ENCODE measurements at regions not wholly inside any gene's neighbourhood (a gene's known extent, or its start where the extent isn't known, plus 50 kb on each side); places are given as distances from the start of the nearest gene placed in this dataset.

DNA sequence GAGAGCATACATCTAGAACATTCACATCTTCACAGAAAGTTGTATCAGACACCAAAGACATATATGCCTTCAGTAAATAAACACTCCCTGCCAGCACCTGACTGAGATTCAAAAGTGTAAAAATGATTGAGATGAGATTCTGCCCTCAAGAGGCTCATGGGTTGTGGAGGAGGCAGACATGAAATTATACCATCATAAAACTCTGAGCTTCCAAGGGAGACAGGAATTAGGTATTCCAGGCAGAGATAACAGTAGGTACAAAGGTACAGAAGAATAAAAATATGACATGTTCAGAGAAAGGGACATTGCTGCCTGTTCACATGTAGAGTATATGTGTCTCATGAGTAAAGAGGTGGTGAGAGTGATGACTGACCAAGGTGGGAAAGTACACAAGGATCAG, 322.3 kb downstream of the OSR1 start:
- no peak for DNase-seq (ENCODE audit: low spot score)

DNA sequence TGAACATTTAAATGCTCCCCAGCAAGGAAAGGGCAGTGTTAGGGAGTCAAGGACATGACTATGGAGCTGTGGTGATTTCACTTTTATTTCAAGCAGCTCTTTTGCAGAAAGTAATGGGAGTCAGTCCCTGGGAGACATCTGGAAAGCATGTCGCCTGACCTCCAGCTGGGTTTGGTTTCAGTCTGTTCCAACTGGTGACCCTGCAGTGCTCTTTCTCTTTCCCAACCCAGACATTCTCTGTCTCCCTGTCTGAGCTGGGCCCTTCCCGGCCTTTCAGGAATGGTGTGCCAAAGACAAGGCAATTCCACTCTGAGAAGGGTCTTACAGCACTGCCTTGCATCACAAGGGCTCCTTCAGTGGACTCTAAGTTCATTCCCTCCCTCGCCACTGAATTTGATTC, 323.2 kb downstream of the OSR1 start:
- no peak for DNase-seq (ENCODE audit: low spot score)

DNA sequence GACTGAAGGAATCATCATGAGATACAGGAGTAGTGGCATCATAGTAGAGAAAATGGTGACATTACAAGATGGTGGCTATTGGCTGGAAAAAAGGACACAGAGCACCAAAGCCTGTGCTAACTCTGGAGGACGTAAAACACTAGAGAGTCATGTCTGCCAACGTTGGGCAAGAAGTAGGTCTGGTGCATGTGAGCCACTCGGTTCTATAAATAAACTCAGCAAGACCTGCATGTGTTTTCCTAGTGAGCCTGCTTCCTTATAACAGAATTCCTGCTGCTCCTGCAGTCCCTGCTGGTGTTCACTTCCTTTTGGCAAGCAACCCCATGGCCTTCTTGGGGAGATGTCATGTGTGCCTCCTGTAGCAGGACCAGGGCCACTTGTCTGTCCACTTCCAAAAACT, 325.2 kb downstream of the OSR1 start:
- no peak for DNase-seq (ENCODE audit: low spot score)

DNA sequence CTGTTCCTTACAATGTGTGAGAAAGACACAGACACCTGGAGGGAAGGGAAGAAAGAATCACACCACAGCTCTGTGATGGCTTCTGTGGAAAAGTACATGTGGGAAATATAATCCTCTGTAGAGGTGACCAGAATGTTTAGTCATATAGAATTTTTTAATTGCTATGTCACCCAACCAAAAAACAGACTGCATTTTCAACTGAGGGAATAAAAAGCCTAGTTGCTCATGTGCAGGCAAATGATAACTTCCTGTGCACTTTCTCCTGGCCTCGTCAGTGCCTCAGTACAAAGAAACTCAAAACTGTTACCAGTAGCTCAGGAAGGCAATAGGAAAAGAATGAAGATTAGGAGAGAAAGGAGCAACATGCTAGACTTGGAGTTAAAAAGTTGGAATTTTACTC, 326.8 kb downstream of the OSR1 start:
- no peak for DNase-seq (ENCODE audit: low spot score)

DNA sequence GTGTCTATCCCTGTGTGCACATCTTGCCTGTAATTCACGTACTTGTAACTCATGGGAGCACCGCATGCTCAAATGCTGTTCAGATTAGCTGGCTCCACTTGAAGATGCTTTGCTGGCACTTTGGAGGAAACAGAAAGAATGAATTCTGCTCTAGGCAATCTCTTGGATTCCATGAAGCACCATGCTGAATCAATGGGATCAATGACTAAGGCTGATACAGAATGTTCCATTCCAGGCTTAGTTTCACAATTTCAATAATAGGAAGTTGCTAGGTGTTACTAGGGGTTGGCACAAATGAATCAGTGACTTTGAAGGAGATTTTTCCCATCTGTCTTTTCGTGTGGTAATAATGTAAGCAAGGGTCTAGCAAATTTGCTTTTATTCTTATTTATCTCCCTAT, 328.8 kb downstream of the OSR1 start:
- DNase-seq (ENCODE audit: low spot score): no peak

DNA sequence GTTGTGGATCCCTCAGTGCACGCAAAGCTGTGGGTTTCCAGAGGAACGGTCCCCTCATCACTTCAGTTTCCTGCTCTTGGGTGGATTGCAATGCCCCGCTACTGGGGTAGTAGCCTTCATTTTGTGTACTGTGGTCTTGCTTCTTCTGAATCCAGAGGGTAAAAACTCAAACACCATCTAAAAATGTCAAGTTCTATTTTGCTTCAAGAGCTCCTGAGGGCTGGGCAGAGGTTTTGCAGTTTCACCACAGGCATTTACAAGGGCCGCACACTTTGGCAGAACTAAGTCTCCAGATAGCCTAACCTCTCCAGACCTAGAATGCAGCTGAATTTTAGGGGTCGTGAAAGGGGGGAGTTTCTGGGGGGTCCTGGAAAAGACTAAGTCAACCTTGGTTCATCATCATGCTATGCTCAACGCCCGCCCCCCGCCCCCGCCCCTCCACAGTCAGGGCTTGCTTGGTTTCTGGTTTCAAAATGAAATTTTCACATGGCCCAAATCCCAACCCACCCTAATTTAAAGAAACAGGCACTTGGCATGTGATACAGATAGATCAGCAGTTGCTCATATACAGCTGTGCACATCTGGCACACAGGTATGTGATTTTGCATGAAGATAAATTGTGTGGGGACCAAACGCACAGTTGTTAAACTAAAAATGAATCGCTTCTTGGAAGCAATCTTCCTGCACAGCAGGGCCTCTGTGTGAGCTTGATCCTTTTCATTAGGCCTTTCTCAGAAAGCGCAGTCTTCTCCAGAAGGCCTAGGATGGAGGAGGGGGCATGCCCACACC, 329.6 kb downstream of the OSR1 start:
- DNase-seq (ENCODE audit: low spot score): no peak

DNA sequence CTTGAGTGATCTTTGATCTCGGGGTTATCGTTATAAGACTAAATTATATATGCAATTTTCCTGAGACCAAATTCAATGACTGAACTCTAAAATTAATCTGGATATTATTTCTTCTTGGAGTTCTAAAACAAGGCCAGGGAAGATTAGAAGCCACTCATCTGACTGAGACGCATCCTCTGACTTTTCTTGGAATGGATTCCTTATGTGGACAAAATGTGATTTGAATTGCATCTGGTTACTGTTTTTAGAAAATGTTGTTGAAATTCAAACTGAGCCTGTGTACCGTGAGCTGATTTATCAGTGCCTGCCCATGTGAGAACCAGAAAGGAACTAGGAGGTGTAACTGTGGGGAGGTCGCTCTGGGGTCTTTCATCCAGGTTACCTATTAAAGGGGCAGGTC, 330.8 kb downstream of the OSR1 start:
- DNase-seq (ENCODE audit: low spot score): no peak

DNA sequence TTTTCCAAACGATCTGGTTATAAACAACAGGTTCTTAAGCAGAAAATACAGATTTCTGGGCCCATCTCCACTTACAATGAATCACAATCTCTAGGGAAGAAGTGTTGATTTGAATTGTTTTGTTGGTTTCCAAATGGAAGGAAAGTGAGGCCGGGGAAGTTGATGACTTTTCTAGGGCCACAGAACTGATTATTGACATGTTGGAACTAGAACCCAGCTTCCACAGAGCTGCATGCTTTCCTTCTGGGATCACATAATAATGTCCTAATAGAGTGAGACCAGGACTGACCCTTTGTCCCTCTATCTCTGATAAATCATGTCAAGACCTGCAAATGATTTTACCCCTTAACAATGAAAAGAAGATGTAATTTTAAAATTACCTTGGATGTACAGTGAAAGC, 332.2 kb downstream of the OSR1 start:
- DNase-seq (ENCODE audit: low spot score): no peak

DNA sequence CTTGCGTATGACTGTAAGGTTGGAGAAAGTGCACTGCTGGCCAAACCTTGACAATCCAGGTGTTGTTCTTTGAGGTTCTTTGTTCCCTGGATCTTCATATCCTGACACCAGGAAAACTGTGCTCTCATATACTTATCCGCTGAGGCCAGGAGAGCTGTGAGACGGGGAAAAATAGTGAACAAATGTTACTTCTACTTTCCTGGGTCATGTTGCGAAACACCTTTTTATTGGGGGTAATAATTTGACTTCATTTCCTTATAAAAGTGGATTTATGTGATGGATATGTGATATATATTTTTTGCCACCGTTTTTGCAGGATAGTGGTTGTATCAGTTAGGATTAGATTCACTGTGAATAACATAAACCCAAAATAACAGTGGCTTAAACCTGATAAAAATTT, 336.1 kb downstream of the OSR1 start:
- DNase-seq (ENCODE audit: low spot score): no peak

DNA sequence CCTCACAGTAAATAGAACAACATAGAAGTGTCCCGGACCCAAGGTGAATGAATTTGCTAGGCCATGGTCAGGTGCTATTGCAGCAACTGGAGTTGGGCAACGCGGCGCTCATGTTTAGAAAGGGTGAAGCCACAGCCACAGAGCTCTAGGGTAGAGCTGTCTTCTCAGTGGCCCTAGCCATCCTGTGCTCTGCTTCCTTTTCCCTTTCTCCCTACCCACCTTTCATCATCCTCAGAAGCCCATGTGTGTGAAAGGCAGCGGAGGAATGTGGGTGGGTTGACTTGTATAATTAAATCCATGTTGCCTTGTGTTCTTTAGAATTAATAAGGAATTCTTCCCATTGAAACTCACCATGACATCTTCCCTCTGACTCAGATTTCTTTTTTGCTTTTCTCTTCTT, 336.7 kb downstream of the OSR1 start:
- DNase-seq (ENCODE audit: low spot score): peak; percentile 94

DNA sequence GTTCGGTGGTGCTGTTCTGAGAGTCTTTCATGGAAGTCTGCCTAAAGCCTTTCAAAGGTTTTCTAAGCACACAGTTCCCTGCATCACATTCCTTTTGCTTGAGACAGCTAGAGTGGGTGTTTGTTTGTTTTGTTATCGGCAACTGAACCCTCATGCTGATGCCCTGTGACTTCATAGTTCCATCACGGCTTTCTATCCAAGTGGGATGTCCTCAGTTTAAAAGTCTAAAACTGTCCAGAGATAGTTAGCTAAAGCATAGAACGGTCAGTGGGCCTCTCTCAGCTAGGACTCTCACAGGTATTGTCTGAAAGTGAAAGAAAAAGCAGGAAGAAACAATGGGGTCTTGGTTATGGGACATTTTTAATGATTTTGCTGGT, 337.3 kb downstream of the OSR1 start:
- peak; percentile 69 for DNase-seq (ENCODE audit: low spot score)

DNA sequence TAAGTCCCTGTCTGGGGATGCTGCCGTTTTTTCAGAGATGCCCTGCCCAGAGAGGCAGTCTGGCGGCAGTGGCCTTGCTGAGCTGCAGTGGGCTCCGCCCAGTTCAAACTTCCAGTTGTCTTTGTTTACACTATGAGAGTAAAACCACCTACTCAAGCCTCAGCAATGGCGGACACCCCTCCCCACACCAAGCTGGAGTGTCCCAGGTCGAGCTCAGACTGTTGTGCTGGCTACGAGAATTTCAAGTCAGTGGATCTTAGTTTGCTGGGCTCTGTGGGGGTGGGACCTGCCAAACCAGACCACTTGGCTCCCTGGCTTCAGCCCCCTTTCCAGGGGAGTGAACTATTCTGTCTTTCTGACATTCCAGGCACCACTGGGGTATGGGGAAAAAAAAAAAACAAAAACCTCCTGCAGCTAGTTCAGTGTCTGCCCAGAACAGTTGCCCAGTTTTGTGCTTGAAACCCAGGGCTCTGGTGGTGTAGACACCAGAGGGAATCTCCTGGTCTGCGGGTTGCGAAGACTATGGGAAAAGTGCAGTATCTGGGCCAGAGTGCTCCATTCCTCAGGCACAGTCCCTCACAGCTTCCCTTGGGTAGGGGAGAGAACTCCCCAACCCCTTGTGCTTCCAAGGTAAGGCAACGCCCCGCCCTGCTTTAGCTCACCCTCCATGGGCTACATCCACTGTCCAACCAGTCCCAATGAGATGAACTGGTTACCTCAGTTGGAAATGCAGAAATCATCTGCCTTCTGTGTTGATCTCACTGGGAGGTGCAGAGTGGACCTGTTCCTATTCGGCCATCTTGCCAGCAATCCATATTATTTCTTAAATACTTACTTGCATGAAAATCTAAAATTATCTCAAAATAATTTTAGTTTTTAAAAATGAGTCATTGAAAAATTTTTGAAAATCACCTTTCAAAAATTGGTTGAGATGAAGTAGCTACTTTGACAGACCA, 338.0 kb downstream of the OSR1 start:
- DNase-seq (ENCODE audit: low spot score): peak; percentile 61

DNA sequence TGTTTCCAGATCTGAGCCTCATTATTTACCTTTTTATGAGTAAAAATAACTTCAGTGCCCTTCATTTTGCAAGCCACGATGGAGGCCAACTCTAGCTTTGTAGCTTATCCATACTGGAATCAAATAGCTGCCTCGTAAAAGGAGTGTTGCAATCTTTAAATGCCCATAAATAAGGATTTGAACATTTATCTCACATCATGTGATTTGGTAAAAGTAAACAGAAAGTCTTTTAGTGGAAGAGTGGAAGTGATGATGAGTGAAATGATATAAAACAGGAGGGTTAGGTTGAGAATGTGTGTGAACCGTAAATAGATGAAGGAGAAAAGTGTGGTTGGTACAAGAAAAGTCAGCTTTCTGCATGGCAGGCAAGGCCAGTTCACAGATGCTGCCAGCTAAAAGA, 348.9 kb downstream of the OSR1 start:
- peak; percentile 73 for DNase-seq (ENCODE audit: low spot score)

DNA sequence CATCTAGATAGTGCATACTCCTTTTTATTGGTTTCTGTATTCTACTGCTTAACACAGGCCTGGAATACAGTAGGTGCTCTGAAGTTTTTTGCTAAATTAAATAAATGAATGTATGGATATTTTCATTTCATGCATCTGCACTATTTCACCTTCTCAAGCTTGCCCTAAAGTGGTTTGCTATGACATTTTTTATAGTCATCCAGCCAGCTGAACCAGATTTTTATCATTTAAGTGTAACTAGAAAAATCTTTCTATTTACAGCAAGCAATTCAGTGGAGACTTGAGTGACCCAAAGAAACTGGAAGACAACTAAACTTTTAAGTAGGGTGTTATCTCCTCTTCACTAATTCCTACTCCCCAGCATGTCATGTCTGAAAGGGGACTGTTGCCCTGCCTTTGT, 354.9 kb downstream of the OSR1 start:
- DNase-seq (ENCODE audit: low spot score): no peak

DNA sequence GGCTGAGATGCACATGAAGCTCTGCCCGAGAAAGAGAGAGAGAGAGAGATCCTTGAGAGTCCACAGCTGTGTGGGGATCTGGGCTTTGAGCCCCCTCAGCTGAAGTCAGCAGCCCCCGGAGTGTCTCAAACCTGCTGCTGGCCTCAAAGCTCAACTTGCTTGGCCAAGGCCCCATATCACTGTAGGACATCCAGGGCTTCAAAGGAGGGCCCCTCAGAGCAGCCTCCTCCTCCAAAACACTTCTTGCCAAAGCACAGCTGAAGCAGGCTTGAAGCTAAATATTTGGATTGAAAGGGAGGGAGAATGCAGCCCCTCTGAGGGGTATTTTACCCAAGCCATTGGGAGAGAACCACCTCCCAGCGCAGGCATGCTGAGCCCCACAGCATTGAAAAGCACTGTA, 357.6 kb downstream of the OSR1 start:
- DNase-seq (ENCODE audit: low spot score): no peak

DNA sequence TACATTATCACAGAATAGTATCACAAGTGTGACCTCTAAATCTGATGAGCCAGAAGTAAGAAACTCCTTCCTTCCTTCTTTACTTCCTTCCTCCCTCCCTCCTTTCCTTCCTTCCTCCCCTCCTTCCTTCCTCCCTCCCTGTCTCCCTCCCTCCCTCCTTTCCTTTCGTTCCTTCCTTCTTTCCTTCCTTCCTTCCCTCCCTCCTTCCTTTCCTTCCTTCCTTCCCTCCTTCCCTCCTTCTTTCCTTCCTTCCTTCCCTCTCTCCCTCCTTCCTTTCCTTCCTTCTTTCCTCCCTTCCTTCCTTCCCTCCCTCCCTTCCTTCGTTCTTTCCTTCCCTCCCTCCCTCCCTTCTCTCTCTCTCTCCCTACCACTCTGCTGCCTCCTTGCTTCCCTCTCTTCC, 359.2 kb downstream of the OSR1 start:
- DNase-seq (ENCODE audit: low spot score): no peak

DNA sequence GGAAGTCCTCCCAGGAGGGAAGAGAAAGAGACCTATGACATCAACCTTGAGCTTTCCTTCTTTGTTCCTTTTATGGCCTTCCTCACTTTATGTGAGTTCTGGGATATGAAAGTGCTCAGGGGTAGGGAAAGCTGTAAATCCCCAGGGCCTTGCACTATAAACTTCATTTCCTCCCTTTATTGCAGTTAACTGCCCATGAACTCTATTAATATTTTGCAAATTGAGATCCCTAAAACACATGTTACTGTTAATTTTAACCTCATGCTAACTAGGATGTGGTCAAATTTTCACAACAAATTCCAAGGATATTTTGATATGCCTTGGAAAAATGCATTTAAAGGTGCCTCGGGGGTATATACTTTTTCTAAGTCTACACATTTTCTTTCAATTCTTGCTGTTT, 359.9 kb downstream of the OSR1 start:
- DNase-seq (ENCODE audit: low spot score): no peak

DNA sequence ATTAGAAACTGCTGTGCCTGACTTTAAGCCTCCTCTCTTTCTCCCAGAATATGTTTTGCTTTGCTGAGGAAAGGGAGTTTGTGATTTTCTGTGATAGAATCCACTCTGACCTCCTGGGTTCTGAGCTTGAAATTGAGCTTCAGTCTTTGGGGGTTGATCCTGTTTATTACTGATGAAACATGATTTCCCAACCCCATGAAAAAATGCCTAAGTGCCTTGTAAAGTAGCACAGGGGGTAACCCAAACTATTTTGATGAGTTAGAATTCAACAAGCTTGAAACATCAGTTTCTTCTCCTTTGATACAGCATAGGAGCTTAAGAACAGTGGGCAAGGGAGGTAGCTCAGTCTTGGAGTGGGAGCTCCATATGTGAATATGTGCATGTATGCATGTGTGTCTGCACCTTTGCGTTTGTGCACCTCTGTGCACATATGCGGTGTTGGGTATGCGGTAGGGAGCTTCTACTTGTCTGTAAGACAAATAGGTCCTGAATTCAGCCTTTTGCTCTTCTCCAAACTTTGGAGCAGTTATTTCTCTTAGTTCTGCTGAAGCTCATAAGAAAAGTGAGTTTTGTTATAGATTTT, 364.6 kb downstream of the OSR1 start:
- DNase-seq (ENCODE audit: low spot score): no peak

DNA sequence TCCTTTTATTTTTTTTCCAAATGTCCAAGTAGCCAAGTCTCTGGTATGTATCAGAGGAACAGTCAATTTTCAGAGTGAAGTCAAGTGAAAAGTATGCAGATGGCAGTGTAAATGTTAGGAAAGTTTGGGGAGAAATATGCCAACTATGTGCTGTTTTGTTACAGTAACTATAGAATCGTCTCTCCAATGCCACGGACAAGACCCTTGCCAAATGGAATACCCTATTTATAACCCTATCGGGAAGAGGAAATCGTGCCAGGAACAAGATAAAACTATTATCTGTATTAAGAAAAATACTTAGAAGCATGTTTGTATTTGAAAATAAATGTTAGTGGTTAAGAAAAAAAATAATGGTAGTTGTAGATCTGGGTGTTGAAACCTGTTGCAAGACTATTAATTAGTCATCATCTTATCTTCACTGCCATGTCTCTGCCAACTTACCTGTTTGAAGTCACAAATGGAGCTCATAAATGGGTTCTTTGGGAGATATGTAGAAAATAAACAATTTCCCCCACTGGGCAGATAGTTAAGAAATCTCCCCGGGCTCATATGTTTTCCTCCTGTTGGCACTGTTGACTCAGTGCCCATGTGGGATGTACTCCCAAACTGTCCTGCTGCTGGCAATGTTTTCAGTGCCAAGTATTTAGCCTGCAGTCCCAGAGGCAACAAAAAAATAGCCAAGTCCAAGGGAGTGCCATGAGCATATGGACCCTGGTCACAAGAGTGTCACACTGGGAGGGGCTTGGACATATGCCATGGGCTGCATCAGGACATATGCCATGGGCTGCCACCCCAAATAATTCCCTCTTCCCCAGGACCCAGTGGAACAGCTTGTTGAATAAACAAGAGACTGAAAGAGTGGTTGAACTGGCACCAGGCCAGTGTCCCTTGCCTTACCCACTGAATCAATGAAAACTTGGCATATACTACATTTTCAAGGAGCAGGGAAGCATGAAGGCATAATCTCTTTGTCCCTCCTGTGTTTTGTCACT, 366.9 kb downstream of the OSR1 start:
- peak; percentile 92 for DNase-seq (ENCODE audit: low spot score)

DNA sequence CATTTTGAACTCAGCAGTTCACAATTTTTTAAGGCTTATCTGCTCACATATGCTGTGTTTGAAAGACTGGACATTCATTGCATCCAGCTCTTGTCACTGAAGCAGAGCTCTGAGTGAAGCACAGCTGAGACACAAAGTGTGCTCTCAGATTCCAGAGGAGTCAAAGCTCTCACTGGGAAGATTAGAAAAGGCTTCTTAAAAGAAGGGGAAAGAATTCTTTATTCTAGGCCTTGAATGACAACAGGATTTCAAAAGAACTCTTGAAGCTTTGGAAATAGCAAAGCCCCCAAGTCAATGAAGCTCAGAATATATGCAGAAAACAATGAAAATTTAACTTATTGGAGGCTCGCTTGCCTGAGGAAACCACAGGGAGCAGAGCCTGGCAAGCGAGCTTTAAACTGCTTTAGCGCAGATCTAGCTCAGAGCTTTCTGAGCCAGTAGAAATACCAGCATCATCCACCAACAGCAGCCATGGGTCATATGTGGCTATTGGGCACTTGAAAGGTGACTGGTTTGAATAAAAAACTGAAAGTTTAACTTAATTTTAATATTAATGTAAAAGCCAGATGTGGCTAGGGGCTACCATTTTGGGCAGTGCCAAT, 369.7 kb downstream of the OSR1 start:
- DNase-seq (ENCODE audit: low spot score): no peak

DNA sequence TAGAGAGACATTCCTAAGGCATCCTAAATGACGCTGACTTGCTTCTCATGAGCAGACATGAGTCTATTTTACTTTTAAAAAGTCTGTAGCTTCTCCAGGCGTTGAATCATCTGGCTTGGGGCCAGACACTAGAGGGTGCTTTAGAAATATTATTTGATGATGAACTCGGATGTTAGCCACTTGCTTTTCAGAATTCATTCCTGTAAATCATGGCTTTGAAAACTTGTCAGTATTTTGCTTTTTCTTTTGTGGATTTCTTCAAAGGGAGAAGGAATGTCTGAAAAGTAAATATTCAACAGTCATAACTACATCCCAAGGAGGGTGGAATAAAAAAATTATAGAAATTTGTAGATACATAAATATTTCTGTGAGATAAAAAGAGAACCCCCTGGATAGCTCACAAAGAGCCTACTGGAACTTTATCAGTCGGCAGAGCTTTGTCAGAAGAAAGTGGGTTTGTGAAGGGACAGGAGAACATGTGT, 370.8 kb downstream of the OSR1 start:
- peak; percentile 87 for DNase-seq (ENCODE audit: low spot score)

All from HT-29 (cell line).